ENCODE measurements at regions not wholly inside any gene's neighbourhood (a gene's known extent, or its start where the extent isn't known, plus 50 kb on each side); places are given as distances from the start of the nearest gene placed in this dataset.
"Not testable (repeated sequence)": the region's sequence is repeated elsewhere in the genome, so short reads cannot be mapped to it uniquely, and the experiment has no call there.

DNA sequence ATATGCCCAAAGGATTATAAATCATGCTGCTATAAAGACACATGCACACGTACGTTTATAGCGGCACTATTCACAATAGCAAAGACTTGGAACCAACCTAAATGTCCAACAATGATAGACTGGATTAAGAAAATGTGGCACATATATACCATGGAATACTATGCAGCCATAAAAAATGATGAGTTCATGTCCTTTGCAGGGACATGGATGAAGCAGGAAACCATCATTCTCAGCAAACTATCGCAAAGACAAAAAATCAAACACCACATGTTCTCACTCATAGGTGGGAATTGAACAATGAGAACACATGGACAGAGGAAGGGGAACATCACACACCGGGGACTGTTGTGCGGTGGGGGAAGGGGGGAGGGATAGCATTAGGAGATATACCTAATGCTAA, 51.3 kb upstream of the CD163 start:
- not testable (repeated sequence) for TF ChIP-seq POLR2A (IDR thresholded peaks at IDR 0.05)
- TF ChIP-seq, protein P1, sequence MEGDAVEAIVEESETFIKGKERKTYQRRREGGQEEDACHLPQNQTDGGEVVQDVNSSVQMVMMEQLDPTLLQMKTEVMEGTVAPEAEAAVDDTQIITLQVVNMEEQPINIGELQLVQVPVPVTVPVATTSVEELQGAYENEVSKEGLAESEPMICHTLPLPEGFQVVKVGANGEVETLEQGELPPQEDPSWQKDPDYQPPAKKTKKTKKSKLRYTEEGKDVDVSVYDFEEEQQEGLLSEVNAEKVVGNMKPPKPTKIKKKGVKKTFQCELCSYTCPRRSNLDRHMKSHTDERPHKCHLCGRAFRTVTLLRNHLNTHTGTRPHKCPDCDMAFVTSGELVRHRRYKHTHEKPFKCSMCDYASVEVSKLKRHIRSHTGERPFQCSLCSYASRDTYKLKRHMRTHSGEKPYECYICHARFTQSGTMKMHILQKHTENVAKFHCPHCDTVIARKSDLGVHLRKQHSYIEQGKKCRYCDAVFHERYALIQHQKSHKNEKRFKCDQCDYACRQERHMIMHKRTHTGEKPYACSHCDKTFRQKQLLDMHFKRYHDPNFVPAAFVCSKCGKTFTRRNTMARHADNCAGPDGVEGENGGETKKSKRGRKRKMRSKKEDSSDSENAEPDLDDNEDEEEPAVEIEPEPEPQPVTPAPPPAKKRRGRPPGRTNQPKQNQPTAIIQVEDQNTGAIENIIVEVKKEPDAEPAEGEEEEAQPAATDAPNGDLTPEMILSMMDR (IDR thresholded peaks at IDR 0.05): not testable (repeated sequence)

Data from vagina (tissue), 2 donors.